HG03354 (cell line): ENCODE measurements at regions not wholly inside any gene's neighbourhood (a gene's known extent, or its start where the extent isn't known, plus 50 kb on each side); places are given as distances from the start of the nearest gene placed in this dataset.
"Not testable (repeated sequence)": the region's sequence is repeated elsewhere in the genome, so short reads cannot be mapped to it uniquely, and the experiment has no call there.

ENCODE experiments used
- ATAC-seq: cut with Tn5 transposase; IDR thresholded peaks from one replicate; pipeline ENCODE4 v1.9.1; 2021; ENCODE audit warnings: mild to moderate bottlenecking; ENCODE audit not compliant: unreplicated experiment, poor library complexity, severe bottlenecking

DNA sequence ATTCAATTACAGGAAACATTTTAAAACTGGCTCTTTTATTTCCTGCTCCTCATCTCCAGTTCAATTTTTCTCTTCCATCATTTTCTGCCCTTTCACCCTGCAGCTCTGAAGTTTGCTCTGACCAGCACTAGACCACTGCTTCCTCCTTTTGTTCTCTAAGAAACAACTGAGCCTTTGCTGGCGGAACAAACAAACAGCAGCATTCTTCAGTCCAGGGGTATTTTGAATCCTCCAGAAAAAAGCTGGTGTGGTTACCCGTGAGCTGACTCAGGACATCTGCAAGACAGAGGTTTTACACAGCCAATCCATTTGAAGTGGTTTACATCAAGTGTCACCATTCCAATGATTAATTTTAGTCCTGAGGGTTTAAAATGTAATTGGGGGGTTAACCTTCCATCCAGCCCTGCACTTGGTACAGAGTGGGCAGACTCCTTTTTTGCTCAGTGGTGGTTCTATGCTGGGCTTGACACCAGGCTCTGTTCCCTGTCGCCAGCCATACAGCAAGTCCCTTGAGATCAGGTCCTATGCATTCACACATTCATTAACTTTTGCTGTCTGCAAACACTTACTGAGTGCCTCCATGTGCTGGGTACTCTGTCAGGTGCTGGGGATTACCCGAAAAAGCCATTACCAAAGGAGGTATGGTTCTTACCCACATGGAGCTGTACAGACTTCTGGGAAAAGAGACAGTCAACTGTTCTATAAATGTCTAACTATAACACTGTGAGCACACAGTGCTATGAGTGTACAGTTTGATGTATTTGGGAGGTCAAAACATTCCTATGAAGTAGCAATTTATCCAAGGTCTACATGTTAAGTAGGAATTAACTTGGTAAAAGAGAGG, 909.4 kb upstream of the GYPC start:
- ATAC-seq, result no peak

DNA sequence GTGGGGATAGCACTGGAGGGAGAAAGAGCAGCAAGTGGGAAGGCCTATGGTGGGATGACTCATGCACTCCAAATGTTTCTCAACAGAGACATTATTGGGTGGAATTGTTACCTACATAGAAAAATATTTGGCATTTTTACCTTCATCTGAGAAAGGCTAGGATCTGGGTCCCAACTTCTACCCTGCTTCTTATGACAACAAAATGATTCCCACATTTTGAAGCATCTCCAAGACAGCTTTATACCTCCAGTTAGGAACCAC, 908.9 kb upstream of the GYPC start:
- ATAC-seq, result no peak

- ATAC-seq, result no peak
Measured at GRCh38 chr2:125756431-125756830, 899.5 kb upstream of the GYPC start.

DNA sequence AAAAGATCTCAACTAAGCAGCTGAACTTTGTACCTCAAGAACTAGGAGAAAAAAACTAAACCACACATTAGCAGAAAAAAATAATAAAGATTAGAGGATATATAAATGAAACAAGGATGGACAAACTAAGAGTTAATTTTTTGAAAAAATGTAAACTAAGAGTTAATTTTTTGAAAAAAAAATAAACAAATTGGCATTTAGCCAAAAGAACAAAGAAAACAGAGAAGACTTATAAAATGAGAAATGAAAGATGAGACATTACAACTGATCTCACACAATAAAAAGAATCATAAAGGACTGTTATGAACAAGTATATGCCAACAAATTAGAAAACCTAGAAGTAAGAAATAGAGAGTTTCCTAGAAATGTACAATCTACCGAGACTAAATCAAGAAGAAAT, 859.2 kb upstream of the GYPC start:
- no peak for ATAC-seq

DNA sequence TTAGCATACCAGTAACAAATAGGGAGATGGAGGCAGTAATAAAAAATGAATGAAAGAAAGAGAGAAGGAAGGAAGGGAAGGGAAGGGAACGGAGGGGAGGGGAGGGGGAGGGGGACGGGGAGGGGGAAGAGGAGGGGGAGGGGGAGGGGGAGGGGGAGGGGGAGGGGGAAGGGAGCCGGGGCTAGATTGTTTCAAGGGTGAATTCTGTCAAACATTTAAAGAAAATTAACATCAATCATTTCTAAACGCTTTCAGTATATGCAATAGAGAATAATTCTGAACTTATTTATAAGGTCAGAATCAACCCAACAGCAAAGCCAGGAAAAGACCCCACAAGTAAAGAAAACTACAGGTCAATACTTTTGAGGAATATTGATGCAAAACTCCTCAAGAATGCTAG, 858.8 kb upstream of the GYPC start:
- ATAC-seq, result no peak

DNA sequence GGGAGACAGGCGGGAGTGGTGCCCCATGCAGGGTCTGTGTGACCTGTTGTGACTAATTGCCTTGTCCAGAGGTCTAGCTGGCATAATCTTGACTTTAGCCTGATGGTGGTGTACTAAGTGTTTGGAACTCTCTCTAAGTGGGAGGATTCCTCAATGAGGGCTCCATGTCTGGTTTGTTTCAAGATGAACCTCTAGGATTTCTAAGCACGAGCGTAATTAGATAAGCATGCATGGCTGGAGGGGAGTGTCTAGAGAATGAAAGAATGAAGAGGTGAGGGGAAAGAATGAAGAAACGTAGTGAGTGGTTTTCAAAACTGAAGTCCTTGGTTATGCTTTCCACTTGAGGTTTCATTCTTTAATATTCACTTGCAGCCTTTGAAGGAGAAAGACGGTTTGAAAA, 833.2 kb upstream of the GYPC start:
- ATAC-seq, result no peak

GRCh38 chr2:125825781-125826180, 830.2 kb upstream of the GYPC start:
- not testable (repeated sequence) for ATAC-seq

DNA sequence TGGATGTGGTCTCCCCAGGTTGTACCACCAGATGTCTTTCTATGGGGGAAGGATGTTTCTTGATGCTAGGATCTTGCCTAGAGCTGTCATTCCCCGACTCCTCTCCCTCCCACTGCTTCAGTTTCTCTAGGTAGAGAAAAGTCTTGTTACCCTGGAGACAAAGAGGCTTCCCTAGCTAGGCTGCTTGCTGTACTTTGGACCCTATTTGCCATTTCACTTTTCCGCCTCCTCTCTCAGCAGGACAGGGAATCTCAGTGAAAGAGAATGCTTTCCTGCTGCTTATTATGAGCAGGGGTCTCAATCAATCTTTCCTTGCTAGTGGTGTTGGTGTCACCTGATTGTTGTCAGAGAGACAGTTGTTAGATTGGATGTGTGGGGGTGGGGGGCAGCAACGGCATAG, 818.8 kb upstream of the GYPC start:
- no peak for ATAC-seq

DNA sequence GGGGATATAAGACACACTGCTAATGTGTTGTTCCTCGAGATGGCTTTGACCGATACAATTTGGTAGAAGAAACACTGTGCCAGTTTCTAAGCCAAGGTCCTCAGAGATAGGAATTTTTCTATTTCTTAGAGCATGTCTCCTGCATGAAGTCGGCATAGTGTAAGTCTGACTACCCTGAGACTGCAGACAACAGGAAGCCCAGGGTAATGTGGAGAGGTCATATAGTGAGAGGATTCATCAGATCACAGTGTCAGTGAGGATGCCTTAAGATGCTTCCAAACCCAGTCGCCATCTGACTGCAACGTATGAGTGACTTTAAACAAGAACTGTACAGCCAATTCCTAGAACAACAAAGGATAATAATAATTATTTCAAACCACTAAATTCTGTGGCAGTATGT, 818.3 kb upstream of the GYPC start:
- no peak for ATAC-seq

DNA sequence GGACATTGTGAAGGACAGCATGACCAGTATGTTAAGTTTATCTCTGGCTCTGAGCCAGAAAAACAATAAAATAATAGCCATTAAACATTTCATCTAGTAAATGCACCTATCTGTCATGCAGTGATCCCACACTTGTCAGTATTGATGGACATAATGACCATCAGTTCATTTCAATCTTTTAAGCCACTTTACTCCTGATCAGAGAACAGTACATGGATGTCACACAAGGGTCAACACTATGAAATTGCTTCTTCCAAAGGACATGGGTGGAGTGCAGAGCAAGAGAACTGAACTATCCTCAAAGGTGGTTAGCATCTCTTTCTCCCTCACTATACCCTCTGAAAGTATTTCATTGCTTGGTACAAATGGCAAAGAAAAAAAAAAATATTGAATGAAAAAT, 816.0 kb upstream of the GYPC start:
- no peak for ATAC-seq

DNA sequence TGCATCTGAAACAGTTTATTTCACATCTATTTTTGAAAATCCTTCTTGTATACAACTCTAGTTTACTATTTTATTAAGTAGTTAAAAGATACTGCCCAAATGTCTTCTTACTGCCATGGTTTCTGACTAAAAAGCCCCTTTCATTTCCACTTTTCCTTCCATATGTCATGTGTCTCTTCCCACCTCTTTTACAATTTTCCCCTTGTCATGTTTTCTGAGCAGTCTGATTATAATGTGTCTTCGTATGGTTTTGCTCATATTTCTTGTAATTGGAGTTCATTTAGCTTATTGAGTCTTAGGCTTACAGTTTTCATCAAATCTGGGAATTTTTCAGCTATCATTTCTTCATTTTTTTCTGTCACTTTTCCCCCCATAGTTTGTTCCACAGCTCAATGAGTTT, 813.9 kb upstream of the GYPC start:
- no peak for ATAC-seq

DNA sequence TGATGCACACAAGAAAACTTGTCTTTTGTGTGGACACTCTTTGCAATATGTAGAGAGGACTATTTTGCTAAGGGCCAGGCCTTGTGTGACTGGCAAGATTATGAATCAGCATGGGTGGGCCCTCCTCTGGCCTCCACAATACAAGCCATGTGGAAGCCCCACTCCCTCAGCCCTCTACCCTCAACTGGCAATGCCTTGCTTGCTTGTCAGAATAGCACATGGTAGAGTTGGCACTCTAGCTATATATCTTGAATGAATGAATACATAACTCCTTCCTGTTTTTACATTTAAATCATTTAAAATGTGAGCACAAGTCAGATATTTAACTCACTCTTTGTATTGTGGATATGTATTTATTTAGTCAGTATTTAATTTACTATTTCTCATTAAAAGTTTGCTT, 805.4 kb upstream of the GYPC start:
- no peak for ATAC-seq

DNA sequence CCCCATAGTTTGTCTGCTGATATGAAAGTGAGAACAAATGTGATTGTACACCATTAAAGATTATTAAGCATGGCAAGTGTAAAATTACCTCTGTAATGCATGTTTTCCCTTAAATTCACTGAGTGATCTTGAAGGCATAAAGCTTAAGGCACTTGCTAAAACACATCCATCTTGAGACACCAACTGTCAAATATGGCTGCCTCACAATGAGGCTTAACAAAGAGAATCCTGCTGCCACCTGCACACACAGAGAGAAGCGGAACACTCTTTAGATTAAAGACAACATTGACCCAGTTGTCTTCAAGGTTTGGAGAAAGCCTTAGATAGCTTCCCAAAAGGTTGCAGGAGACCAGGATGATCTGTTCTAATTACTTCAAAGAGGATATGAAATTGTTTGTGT, 803.6 kb upstream of the GYPC start:
- ATAC-seq, result no peak

- ATAC-seq, result no peak
Measured at GRCh38 chr2:125853626-125854025, 802.3 kb upstream of the GYPC start.

DNA sequence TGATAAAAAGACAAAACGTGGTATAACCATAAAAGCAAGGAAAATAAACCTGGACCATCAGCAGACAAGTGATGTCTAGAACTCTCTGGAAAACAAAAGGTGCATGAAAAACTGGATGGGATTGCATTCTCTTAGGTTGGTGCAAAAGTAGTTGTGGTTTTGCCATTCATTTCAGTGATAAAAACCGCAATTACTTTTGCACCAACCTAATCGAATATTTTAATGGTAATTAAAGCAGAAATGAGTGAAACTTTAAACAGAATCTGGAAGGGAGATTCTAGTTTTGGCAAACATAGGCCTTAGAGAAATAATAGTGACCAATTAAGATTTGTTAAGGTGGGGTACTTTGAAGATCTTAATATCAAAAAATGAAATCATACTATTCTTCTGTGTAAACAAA, 800.8 kb upstream of the GYPC start:
- no peak for ATAC-seq

DNA sequence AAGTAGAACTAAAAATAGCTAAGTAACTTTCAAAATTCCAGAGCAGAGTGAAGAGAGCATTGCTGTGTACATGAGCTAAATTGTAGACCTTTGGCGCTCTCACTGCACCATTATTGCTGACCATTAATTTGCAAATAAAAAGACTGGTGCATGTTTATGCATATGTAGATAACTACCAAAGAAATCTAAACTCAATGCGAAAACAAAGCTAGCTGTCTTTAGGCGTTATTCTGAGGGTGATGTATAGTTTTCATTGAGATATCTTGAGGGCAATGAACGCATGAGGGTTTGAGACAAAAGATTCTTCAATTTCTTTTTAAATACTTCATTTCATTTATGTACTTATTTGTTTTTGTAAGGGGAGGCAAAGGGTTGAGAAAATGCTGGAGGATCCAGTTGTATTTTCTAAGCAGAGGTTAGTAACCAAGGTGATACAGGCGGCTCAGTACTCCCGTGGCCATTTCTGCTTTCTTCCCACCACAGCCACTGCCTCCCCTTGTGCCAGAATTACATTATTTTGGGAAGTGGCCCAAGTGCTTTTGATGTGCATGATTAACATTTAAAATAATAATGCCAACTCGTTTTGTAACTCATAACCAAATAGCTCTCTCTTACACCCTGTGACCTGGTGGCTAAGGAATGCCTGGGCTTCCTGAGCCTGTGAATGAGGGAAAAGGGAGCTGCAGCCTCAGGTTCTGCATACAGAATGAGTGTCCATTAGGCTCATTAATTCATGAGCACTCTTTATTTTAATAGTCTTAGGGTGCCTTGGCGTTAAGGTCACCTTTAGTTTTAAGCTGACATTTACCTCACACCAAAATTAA, 797.8 kb upstream of the GYPC start:
- ATAC-seq, result no peak

DNA sequence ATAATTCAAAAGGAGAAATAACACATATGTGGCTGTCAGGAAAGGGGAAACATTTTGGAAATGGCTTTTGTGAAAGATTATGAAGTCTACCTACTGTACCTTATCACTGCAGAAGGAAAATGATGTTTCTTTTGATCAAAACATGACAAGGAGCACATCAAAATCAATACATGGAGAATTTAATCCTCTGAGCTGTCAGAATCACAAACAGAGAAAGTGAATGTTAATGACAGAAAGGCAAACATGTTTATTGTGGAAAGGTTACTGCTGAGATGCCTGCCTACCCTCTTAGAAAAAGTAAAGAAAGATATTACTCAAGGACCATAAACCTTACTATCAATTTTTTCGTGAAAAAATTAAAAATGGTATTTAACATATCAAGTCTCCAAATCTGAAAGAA, 794.5 kb upstream of the GYPC start:
- no peak for ATAC-seq

GRCh38 chr2:125867908-125868307, 788.0 kb upstream of the GYPC start:
- no peak for ATAC-seq

DNA sequence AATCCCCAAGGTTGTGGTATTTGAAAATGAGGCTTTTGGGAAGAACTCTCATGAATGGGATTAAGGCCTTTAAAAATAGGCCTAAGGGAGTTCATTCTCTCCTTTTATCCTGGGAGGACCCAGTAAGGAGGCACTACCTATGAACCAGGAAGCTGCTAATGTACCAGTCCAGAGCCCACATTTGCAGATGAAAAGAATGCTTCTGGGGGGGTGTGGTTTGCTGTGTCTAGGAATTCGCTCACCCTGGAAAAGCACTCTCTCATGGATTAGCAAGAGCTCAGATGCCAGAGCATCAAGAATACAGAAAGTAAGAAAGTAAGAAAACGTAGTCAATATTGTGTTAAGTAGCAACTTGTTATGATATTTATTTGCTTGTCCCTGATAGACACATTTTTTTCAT, 785.7 kb upstream of the GYPC start:
- ATAC-seq, result no peak

- ATAC-seq, result no peak
Measured at GRCh38 chr2:125870746-125871145, 785.2 kb upstream of the GYPC start.

GRCh38 chr2:125874564-125874963, 781.4 kb upstream of the GYPC start:
- ATAC-seq, result no peak
